Neural crest cell (in vitro differentiated cells): ENCODE measurements at regions not wholly inside any gene's neighbourhood (a gene's known extent, or its start where the extent isn't known, plus 50 kb on each side); places are given as distances from the start of the nearest gene placed in this dataset.

Experiments used
- DNase-seq: peaks from one replicate; pipeline ENCODE4 v3.0.0; 2021; ENCODE audit warnings: low read depth, mixed read lengths, low spot score
- H3K27ac Mint-ChIP-seq: one replicate; pipeline ENCODE4 v1.8.0; 2021; ENCODE audit warnings: mild to moderate bottlenecking, mixed read lengths; ENCODE audit not compliant: unreplicated experiment
- H3K27me3 Mint-ChIP-seq: 2 replicates; pipeline ENCODE4 v1.8.0; 2021; ENCODE audit warnings: low read depth, mild to moderate bottlenecking, mixed read lengths
- H3K36me3 Mint-ChIP-seq: 2 replicates; pipeline ENCODE4 v1.8.0; 2021; ENCODE audit warnings: low read depth, mild to moderate bottlenecking, mixed read lengths
- H3K4me1 Mint-ChIP-seq: 2 replicates; pipeline ENCODE4 v1.8.0; 2021; ENCODE audit warnings: mixed read lengths
- H3K4me3 Mint-ChIP-seq: one replicate; pipeline ENCODE4 v1.8.0; 2021; ENCODE audit warnings: mild to moderate bottlenecking, mixed read lengths
- H3K9me3 Mint-ChIP-seq: 2 replicates; pipeline ENCODE4 v1.8.0; 2021; ENCODE audit warnings: mixed read lengths
- TF ChIP-seq, protein P1 (sequence below): fragments of 200-600 bp; sonication (generic); conservative IDR thresholded peaks from 2 replicates; pipeline ENCODE4 v1.5.0; 2021; ENCODE audit warnings: antibody characterized with exemption, mild to moderate bottlenecking

DNA sequence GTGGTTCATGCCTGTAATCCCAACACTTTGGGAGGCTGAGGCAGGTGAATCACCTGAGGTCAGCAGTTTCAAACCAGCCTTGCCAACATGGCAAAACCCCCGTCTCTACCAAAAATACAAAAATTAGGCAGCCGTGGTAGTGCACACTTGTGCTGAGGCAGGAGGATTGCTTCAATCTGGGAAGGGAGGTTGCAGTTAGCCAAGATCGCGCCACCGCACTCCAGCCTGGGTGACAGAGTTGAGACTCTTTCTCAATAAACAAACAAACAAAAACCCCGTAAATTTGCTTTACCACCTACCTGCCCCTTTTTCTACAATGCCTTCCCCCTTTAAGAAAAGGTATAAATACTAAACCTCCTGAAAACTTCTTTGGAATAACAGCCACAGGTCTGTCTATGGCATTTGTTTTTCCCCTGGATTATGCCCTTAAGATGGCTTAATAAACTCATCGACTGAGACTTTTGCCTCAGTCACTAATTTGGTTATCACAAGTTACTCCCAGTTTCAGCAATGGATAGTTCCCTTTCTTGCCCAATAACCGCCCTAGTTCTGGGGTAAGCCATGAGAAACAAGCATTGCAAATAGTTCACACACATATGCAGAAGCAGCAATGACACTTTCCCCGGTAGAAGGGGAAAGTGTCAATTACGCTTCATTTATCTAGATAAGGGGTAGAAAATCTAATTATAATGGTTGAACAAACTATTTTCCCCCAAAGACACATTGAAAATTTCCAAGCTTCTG lies 52.8 kb upstream of the SVIL start:
- TF ChIP-seq, protein P1, sequence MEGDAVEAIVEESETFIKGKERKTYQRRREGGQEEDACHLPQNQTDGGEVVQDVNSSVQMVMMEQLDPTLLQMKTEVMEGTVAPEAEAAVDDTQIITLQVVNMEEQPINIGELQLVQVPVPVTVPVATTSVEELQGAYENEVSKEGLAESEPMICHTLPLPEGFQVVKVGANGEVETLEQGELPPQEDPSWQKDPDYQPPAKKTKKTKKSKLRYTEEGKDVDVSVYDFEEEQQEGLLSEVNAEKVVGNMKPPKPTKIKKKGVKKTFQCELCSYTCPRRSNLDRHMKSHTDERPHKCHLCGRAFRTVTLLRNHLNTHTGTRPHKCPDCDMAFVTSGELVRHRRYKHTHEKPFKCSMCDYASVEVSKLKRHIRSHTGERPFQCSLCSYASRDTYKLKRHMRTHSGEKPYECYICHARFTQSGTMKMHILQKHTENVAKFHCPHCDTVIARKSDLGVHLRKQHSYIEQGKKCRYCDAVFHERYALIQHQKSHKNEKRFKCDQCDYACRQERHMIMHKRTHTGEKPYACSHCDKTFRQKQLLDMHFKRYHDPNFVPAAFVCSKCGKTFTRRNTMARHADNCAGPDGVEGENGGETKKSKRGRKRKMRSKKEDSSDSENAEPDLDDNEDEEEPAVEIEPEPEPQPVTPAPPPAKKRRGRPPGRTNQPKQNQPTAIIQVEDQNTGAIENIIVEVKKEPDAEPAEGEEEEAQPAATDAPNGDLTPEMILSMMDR: no peak
- H3K9me3 Mint-ChIP-seq: no peaks in the 10 kb centered on the region
- H3K27me3 Mint-ChIP-seq: no peaks in the 10 kb centered on the region
- H3K4me3 Mint-ChIP-seq: no peak overlapping the region
- peaks cover 29% of the 10 kb centered on the region for H3K36me3 Mint-ChIP-seq
- DNase-seq: no peak
- H3K27ac Mint-ChIP-seq: no peak overlapping the region
- peaks cover 29% of the 10 kb centered on the region for H3K4me1 Mint-ChIP-seq

DNA sequence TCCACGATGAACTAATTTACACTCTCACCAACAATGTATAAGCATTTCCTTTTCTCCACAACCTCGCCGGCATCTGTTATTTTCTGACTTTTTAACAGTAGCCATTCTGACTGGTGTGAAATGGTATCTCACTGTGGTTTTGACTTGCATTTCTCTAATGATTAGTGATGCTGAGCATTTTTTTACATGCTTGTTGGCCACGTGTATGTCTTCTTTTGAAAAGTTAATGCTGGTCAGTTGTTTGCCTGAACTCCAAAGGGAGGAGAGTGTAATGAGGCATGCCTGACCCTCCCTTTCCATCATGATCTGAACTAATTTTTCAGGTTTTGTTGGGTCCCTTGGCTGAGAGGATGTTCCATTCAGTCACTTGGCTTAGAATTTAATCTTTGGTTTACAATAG lies 50.7 kb upstream of the SVIL start:
- no peaks in the 10 kb centered on the region for H3K9me3 Mint-ChIP-seq
- no peak for DNase-seq
- H3K4me1 Mint-ChIP-seq: peaks cover 20% of the 10 kb centered on the region
- H3K36me3 Mint-ChIP-seq: peaks cover 40% of the 10 kb centered on the region
- no peak overlapping the region for H3K27ac Mint-ChIP-seq
- no peak overlapping the region for H3K4me3 Mint-ChIP-seq
- TF ChIP-seq, protein P1: no peak
- H3K27me3 Mint-ChIP-seq: no peaks in the 10 kb centered on the region
